GM12891 (cell line): ENCODE measurements at regions not wholly inside any gene's neighbourhood (a gene's known extent, or its start where the extent isn't known, plus 50 kb on each side); places are given as distances from the start of the nearest gene placed in this dataset.

Experiments used
- DNase-seq: peaks from one replicate; pipeline ENCODE4 v3.0.0; 2011; ENCODE audit warnings: low spot score; ENCODE audit not compliant: insufficient read length
- FAIRE-seq: peaks from 2 replicates; lab custom pipeline; 2011; peaks lifted over from hg19 to GRCh38; lab: Jason Lieb, UNC
- PAX5 ChIP-seq: IDR thresholded peaks from 2 replicates; pipeline ENCODE4 v1.6.1; 2011; ENCODE audit warnings: low read length, moderate library complexity, mild to moderate bottlenecking; ENCODE audit not compliant: insufficient read depth, severe bottlenecking
- POLR2A ChIP-seq: IDR thresholded peaks from 2 replicates; pipeline ENCODE4 v1.6.1; 2011; ENCODE audit warnings: low read depth, low read length, control low read depth
- POLR2AphosphoS5 ChIP-seq: IDR thresholded peaks from 2 replicates; pipeline ENCODE4 v1.6.1; 2011; ENCODE audit warnings: low read depth, low read length, control low read depth
- POU2F2 ChIP-seq: IDR thresholded peaks from 2 replicates; pipeline ENCODE4 v1.6.1; 2011; ENCODE audit warnings: low read depth, mild to moderate bottlenecking, control low read depth, low read length, moderate library complexity
- SPI1 ChIP-seq: IDR thresholded peaks from 2 replicates; pipeline ENCODE4 v1.6.1; 2011; ENCODE audit warnings: low read depth, low read length, control low read depth
- TAF1 ChIP-seq: IDR thresholded peaks from 2 replicates; pipeline ENCODE4 v1.6.1; 2011; ENCODE audit warnings: low read depth, low read length, control low read depth

DNA sequence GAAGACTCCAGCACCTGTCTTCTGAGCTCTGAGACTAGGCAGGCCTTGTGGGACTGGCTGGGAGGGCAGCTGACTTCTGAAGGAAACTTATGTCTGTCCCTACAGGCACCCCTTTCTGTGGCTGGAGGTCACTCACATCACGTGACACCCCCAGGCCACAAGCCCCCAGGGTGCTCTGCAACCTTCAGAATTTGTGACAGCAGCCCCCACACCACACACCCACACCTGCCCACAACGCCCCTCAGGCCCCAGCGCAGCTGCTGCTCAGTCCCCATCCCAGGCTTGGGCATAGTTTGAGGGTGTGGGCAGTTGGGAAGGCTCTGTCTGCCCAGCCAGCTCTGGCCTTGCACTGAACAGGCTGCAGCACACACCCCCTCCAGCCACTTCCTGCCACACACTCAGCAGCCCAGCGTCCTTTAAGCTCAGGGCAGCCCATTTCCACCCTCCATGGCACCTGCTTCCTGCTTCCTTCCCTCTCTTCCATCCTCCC lies 80.0 kb upstream of the UNC5B start:
- no peak for TF ChIP-seq POU2F2
- no peak for TF ChIP-seq POLR2A
- TF ChIP-seq TAF1: no peak
- TF ChIP-seq PAX5: no peak
- no peak for TF ChIP-seq SPI1
- no peak for TF ChIP-seq POLR2AphosphoS5
- FAIRE-seq (no peak), DNase-seq (no peak)

DNA sequence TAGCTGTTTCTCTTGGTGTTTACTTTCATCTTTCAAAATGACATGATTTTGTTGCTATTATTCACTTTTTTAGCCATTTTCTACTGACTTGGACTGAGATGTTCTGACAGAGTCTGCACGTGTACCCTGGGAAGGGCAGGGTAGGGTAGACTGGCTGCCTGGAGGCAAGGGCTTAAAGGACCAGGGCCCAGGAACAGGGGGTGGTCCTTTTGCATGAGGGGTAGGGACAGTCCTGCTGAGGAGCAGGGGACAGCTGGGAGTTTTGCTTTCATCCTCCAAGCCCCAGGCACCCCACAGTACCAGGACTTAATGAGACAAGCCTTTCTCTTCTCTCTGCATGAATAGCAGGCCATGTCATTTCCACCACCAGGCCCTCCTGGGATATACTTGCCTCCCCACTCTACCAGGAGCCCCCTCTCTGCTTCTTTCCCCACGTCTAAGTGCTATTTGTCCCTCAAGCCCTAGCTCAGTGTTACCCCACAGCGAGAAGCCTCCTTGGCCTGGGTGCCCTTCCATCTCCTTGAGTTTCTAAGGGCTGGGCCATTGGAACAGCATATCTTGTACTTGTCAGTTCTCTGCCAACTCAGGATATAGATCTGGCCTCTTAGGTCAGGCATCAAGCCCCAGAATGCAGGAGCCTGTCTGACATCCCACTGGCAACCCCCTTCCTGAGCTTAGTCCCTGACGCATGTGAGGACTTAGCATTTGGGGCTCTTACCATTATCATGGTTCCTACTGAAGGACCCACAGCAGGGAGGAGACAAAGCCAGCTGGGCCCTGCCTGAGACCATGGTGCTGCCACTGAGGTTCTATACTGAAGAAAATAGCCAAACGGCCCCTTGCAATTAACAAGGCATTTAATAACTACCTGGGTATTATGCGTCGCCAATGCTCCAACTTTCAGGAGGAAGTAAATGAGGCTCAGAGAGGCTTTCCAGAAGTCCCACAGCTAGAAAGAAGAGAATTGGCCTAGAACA lies 78.4 kb upstream of the UNC5B start:
- TF ChIP-seq PAX5: no peak
- no peak for FAIRE-seq
- no peak for DNase-seq

DNA sequence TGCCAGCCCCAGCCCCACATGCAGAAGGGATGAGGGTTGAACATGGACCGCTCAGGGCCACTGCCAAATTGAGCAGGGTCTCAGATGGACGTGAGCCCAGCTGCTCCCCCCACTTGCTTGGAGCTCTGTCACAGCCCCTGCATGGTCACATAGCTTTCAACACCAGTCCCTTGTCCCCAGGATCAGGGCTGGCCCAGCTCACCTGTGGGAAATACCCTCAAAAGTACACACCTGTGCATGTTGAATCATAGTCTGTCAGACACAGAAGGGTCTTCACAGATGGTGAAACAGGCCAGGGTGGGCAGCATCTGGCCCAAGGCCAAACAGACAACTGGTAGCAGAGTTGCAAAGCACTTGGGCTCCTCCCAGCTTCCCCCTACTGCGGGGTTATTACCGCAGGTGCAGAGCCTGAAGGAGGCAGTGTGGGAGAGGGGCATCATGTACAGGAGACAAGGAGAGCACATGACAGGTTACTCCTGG lies 77.6 kb upstream of the UNC5B start:
- no peak for DNase-seq
- FAIRE-seq: no peak
- TF ChIP-seq POLR2AphosphoS5 (no peak), SPI1 (no peak), POU2F2 (no peak), PAX5 (no peak), TAF1 (no peak), POLR2A (no peak)

GRCh38 chr10:71135236-71135635 lies 77.1 kb upstream of the UNC5B start:
- DNase-seq: no peak
- FAIRE-seq: no peak
- TF ChIP-seq POLR2A: no peak
- no peak for TF ChIP-seq TAF1
- no peak for TF ChIP-seq POU2F2
- no peak for TF ChIP-seq SPI1
- TF ChIP-seq PAX5: no peak
- TF ChIP-seq POLR2AphosphoS5: no peak

DNA sequence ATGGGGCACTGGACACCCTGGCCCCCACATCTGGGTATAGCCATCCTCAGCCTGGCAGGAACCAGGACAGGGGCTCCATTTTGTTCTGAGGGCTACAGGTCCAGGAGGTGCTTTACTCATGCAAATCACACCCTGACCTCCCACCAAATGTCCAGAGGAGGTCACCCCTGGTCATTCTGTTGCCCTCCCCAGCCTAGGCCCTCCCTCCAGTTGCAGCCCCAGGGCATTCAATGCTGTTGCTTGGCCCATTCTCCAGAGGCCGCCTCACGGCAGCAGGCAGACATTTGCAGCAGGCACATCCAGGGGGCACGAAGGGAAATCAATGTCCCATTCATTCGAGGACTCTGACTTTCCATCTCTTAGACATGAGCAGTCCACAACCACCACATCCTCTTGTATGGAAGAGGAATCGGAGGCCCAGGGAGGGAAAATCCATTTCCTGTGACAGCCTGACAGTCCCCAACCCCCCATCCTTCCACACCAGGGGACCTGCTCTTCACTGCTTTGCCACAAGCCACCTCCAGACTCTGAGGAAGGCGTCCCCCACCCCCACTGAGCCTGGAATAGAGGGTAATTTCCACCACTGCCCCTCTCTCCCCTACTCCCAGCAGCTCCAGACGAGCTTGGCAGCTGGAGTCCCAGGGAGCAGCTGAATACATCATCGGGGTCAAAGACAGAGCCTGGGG lies 76.2 kb upstream of the UNC5B start:
- DNase-seq: no peak
- TF ChIP-seq POLR2AphosphoS5: no peak
- FAIRE-seq: no peak

DNA sequence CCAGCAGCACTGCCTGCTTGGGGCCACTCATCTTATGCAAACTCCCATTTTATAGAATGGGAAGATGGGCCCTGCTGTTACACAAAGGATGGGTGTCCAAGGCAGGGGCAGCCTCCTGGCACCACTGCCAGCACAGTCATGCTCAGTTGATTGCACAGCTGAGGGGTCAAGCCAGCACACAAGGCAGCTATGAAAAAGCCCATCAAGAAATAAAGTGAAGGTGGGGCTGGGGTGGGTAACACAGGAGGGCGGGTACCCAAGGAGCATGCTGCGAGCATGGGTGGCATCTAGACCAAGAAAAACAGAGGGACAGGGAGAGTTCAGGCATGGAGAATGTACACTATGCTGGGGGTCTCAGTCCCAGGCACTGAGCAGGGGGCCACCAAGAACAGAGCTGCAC lies 74.7 kb upstream of the UNC5B start:
- DNase-seq: no peak
- TF ChIP-seq PAX5 (no peak), SPI1 (no peak), POLR2A (no peak), POLR2AphosphoS5 (no peak), TAF1 (no peak)
- FAIRE-seq: no peak

GRCh38 chr10:71138166-71138830 lies 74.1 kb upstream of the UNC5B start:
- FAIRE-seq (no peak), DNase-seq (no peak)
- TF ChIP-seq PAX5: no peak
- no peak for TF ChIP-seq POLR2A
- no peak for TF ChIP-seq POLR2AphosphoS5
- no peak for TF ChIP-seq TAF1
- TF ChIP-seq SPI1: no peak
- no peak for TF ChIP-seq POU2F2

GRCh38 chr10:71141528-71141927 lies 70.8 kb upstream of the UNC5B start:
- FAIRE-seq (no peak), DNase-seq (no peak)
- TF ChIP-seq SPI1 (no peak), POLR2AphosphoS5 (no peak), POLR2A (no peak)

- FAIRE-seq: no peak
- TF ChIP-seq POLR2AphosphoS5 (no peak), SPI1 (no peak), PAX5 (no peak), POU2F2 (no peak), POLR2A (no peak), TAF1 (no peak)
Measured at GRCh38 chr10:71143170-71143569, 69.2 kb upstream of the UNC5B start.

More at GRCh38 chr10:71143170-71143569, 69.2 kb upstream of the UNC5B start:
- DNase-seq: no peak
